Mesothelial cell of epicardium (in vitro differentiated cells): ENCODE measurements at regions not wholly inside any gene's neighbourhood (a gene's known extent, or its start where the extent isn't known, plus 50 kb on each side); places are given as distances from the start of the nearest gene placed in this dataset.

Experiments
- DNase-seq, 2 experiments: peaks; one replicate each; pipeline ENCODE4 v3.0.0; 2021; ENCODE audit warnings: low spot score in 2 of 2; ENCODE audit not compliant: unreplicated experiment in 2 of 2
- H3K27ac Mint-ChIP-seq: 2 replicates; pipeline ENCODE4 v1.8.0; 2021; ENCODE audit warnings: mixed read lengths
- H3K27me3 Mint-ChIP-seq: 2 replicates; pipeline ENCODE4 v1.8.0; 2021; ENCODE audit warnings: low read depth, mixed read lengths
- H3K36me3 Mint-ChIP-seq: 2 replicates; pipeline ENCODE4 v1.8.0; 2021; ENCODE audit warnings: mixed read lengths
- H3K4me1 Mint-ChIP-seq: 2 replicates; pipeline ENCODE4 v1.8.0; 2021; ENCODE audit warnings: mixed read lengths
- H3K4me3 Mint-ChIP-seq: 2 replicates; pipeline ENCODE4 v1.8.0; 2021; ENCODE audit warnings: mild to moderate bottlenecking, moderate library complexity, mixed read lengths
- H3K9me3 Mint-ChIP-seq: 2 replicates; pipeline ENCODE4 v1.8.0; 2021; ENCODE audit warnings: mixed read lengths
- TF ChIP-seq, protein P1 (sequence below): fragments of 200-600 bp; sonication (generic); IDR thresholded peaks from one replicate; pipeline ENCODE4 v1.5.0; 2021; ENCODE audit warnings: antibody characterized with exemption; ENCODE audit not compliant: unreplicated experiment

DNA sequence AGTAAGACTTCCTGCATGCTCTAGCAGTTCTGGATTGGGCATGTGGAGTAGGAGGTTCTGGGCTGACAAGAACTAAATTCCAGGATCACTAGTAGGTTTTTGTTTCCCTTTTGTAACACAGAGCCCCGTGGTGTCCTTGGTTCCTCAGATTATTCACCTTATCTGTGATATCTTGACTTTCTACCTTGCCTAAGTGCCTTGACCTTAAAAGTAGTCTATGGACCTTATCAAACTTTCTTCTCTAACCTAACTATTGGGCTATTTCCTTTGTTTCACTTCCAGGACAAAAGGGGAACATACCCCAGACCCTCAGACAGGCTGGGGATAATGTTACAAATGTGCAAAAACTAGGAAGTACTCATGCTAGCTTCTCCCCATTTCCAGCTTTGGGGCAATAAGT, 595.3 kb downstream of the PSAT1 start:
- DNase-seq, result no peak
- no peak overlapping the region for H3K27ac Mint-ChIP-seq
- no peaks in the 10 kb centered on the region for H3K27me3 Mint-ChIP-seq
- H3K4me3 Mint-ChIP-seq, result no peak overlapping the region
- TF ChIP-seq, protein P1, sequence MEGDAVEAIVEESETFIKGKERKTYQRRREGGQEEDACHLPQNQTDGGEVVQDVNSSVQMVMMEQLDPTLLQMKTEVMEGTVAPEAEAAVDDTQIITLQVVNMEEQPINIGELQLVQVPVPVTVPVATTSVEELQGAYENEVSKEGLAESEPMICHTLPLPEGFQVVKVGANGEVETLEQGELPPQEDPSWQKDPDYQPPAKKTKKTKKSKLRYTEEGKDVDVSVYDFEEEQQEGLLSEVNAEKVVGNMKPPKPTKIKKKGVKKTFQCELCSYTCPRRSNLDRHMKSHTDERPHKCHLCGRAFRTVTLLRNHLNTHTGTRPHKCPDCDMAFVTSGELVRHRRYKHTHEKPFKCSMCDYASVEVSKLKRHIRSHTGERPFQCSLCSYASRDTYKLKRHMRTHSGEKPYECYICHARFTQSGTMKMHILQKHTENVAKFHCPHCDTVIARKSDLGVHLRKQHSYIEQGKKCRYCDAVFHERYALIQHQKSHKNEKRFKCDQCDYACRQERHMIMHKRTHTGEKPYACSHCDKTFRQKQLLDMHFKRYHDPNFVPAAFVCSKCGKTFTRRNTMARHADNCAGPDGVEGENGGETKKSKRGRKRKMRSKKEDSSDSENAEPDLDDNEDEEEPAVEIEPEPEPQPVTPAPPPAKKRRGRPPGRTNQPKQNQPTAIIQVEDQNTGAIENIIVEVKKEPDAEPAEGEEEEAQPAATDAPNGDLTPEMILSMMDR, result no peak
- H3K36me3 Mint-ChIP-seq, result peaks cover 2% of the 10 kb centered on the region
- H3K4me1 Mint-ChIP-seq, result no peaks in the 10 kb centered on the region
- peaks cover 13% of the 10 kb centered on the region for H3K9me3 Mint-ChIP-seq

DNA sequence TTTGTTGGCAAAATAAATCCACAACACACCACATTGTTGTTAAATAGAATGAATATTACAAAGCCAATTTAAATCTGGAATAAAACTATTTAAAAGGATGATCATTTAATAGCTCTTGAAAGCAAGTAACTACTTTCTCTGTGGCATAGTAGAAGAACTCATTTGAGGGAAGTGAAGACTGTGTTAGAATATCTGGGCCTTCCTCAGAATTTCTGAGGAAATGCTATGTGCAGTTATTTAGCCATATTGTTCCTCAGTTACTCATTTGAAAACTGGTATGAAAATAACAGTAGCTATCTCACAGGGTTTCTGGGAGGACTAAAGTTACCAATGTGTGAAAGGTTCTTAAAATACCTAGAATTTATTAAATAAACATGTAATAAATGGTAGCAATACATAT, 595.8 kb downstream of the PSAT1 start:
- Mint-ChIP-seq H3K36me3 (peaks cover 2% of the 10 kb centered on the region), H3K27me3 (no peaks in the 10 kb centered on the region), H3K4me1 (no peaks in the 10 kb centered on the region), H3K4me3 (no peak overlapping the region), H3K9me3 (peaks cover 13% of the 10 kb centered on the region), H3K27ac (no peak overlapping the region)
- no peak for DNase-seq
- TF ChIP-seq, protein P1, result no peak

DNA sequence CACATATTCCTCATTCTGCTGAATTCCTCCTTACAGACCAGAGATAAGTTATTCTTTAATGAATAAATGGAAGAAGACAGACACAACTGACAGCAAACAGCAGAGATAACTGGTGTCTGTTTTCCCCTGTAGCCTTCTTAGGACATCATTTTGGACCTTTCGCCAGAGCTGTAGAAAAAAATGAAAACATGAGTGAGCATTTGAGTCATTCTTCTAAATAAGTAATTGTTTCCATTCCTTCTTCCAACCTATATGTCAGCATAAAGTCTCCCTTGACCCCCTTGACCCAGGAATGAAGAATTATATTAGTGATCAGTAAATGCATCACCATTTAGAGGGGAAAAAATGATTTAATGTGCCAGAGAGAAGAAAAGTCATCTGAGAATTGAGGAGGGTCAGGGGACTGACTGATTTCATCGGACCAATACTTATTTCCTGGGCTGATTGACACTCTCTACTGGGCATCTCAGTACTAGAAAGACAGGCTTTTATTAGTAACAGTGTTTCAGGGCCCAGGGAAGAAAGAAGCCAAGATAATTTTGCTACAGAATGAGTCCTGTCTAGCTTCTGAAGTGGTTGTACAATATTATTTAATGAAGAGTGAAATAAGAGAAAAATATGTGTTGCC, 597.0 kb downstream of the PSAT1 start:
- Mint-ChIP-seq H3K36me3 (peaks cover 2% of the 10 kb centered on the region), H3K4me1 (no peaks in the 10 kb centered on the region)
- TF ChIP-seq, protein P1, result no peak

DNA sequence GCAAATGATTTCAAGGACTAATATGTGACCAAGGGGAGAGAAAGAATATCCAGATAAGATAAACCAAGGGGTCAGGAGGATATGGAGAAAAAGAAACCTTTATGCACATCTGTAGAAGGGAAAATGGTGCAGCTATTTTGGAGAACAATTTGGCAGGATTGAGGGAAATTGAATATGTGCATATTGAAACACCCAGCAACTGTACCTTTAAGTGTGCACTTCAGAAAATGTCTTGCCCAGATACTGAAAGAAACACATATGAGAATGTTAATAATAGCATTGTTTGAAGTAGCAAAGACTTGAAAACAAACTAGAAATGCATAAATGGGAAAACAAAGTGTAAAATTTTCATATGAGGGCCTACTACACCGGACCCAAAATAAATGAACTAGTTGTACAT, 599.6 kb downstream of the PSAT1 start:
- no peaks in the 10 kb centered on the region for H3K4me1 Mint-ChIP-seq
- no peaks in the 10 kb centered on the region for H3K27me3 Mint-ChIP-seq
- no peak for DNase-seq
- no peak overlapping the region for H3K4me3 Mint-ChIP-seq
- no peaks in the 10 kb centered on the region for H3K36me3 Mint-ChIP-seq
- TF ChIP-seq, protein P1, result no peak
- H3K9me3 Mint-ChIP-seq, result peaks cover 2% of the 10 kb centered on the region
- no peak overlapping the region for H3K27ac Mint-ChIP-seq

More for the DNA sequence above, 597.0 kb downstream of the PSAT1 start:
- H3K4me3 Mint-ChIP-seq, result no peak overlapping the region
- no peak for DNase-seq
- no peak overlapping the region for H3K27ac Mint-ChIP-seq
- H3K27me3 Mint-ChIP-seq, result no peaks in the 10 kb centered on the region
- H3K9me3 Mint-ChIP-seq, result peaks cover 13% of the 10 kb centered on the region

DNA sequence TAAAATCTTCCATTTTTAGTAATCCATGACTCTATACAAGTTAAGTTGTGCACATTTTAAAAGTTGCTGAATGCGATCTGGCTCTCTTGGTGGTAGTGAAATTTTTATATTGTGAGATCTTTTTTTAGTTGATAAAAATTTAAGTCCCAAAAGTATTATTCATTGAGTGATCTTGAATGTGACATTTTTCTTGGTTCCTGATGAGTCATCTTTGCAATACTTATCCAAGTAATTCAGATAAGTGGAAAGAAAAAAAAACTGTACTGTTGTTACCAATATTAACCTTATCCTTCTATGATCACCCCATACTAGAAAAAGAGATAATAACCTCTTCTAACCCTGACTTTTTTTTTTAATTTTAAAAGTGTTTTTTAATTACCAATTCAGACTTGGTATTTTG, 601.3 kb downstream of the PSAT1 start:
- Mint-ChIP-seq H3K27me3 (no peaks in the 10 kb centered on the region), H3K9me3 (no peaks in the 10 kb centered on the region), H3K4me1 (no peaks in the 10 kb centered on the region), H3K4me3 (no peak overlapping the region), H3K36me3 (no peaks in the 10 kb centered on the region), H3K27ac (no peak overlapping the region)
- no peak for DNase-seq
- TF ChIP-seq, protein P1, result no peak

DNA sequence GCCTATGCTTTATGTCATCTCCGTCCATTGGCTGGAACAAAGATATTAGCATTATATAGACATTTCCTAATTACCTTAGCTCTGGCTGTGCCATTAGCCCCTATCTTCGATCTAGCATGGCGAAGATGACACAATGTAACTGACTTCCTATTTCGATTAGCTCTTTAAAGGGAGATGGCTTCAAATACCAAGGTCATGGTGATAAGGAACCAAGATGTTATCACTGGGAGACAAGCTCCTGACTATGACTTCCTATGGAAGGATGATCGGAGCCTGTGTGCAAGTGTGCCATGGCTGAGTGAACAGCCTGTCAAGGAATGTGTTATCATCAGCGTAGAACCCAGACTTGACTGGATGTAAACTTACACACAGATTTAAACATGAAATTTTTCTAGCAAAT, 602.1 kb downstream of the PSAT1 start:
- no peaks in the 10 kb centered on the region for H3K4me1 Mint-ChIP-seq
- no peak overlapping the region for H3K4me3 Mint-ChIP-seq
- no peaks in the 10 kb centered on the region for H3K9me3 Mint-ChIP-seq
- DNase-seq, result no peak
- TF ChIP-seq, protein P1, result no peak
- H3K36me3 Mint-ChIP-seq, result no peaks in the 10 kb centered on the region
- no peaks in the 10 kb centered on the region for H3K27me3 Mint-ChIP-seq
- H3K27ac Mint-ChIP-seq, result no peak overlapping the region
